Peyer's patch (tissue), 4 donors: ENCODE measurements at regions not wholly inside any gene's neighbourhood (a gene's known extent, or its start where the extent isn't known, plus 50 kb on each side); places are given as distances from the start of the nearest gene placed in this dataset.
"Not testable (repeated sequence)": the region's sequence is repeated elsewhere in the genome, so short reads cannot be mapped to it uniquely, and the experiment has no call there.

Source experiments
- DNase-seq, 3 donors: peaks; one replicate each; pipeline ENCODE4 v3.0.0-alpha.2; 2017 to 2019
- H3K27ac ChIP-seq, 4 donors: fragments of 200-600 bp; sonication (generic); one replicate each; pipeline ENCODE4 v1.5.1; 2016 to 2019
- H3K27me3 ChIP-seq, 2 donors: fragments of 200-600 bp; sonication (generic); one replicate each; pipeline ENCODE4 v1.5.1; 2019
- H3K36me3 ChIP-seq, 3 donors: fragments of 200-600 bp; sonication (generic); one replicate each; pipeline ENCODE4 v1.5.1; 2016 to 2019
- H3K4me1 ChIP-seq, 4 donors: fragments of 200-600 bp; sonication (generic); one replicate each; pipeline ENCODE4 v1.5.1; 2016 to 2019
- H3K4me3 ChIP-seq, 4 donors: fragments of 200-600 bp; sonication (generic); 1 replicate in 3 of 4; 2 replicates in 1 of 4; pipeline ENCODE4 v1.5.1; 2016 to 2019; ENCODE audit warnings: mild to moderate bottlenecking in 1 of 4
- H3K9me3 ChIP-seq, 4 donors: fragments of 200-600 bp; sonication (generic); one replicate each; pipeline ENCODE4 v1.5.1; 2016 to 2019; ENCODE audit warnings: mild to moderate bottlenecking in 1 of 4
- CTCF ChIP-seq, 6 experiments: fragments of 450-650 bp in 4 of 6; fragments of 200-600 bp in 2 of 6; sonication (generic) in 1 of 6; IDR thresholded peaks; one replicate each; pipeline ENCODE4 v1.5.1; 2017 to 2019; ENCODE audit warnings: antibody characterized with exemption in 6 of 6, mild to moderate bottlenecking in 3 of 6, moderate library complexity in 1 of 6
- POLR2A ChIP-seq, 2 donors: fragments of 450-650 bp; IDR thresholded peaks; one replicate each; pipeline ENCODE4 v1.5.1; 2017; ENCODE audit warnings: antibody characterized with exemption in 2 of 2, mild to moderate bottlenecking in 2 of 2, moderate library complexity in 2 of 2

GRCh38 chr1:121587230-121587569 lies 402.4 kb downstream of the SRGAP2C start:
- Histone ChIP-seq H3K36me3 (no peaks in the 10 kb centered on the region), H3K4me3 (no peak overlapping the region), H3K9me3 (no peaks in the 10 kb centered on the region), H3K27me3 (no peaks in the 10 kb centered on the region), H3K27ac (no peak overlapping the region), H3K4me1 (no peaks in the 10 kb centered on the region)
- no peak for TF ChIP-seq CTCF (IDR thresholded peaks at IDR 0.05)
- TF ChIP-seq POLR2A (IDR thresholded peaks at IDR 0.05): no peak
- no peak for DNase-seq

GRCh38 chr1:121587777-121588176 lies 403.0 kb downstream of the SRGAP2C start:
- Histone ChIP-seq H3K27ac (no peak overlapping the region), H3K4me1 (no peaks in the 10 kb centered on the region), H3K36me3 (no peaks in the 10 kb centered on the region), H3K9me3 (no peaks in the 10 kb centered on the region), H3K4me3 (no peak overlapping the region), H3K27me3 (no peaks in the 10 kb centered on the region)
- no peak for DNase-seq
- TF ChIP-seq CTCF (IDR thresholded peaks at IDR 0.05) (no peak), POLR2A (IDR thresholded peaks at IDR 0.05) (no peak)

GRCh38 chr1:121594096-121594495 lies 409.3 kb downstream of the SRGAP2C start:
- no peaks in the 10 kb centered on the region for H3K4me1 ChIP-seq
- no peak for DNase-seq
- no peak for TF ChIP-seq CTCF (IDR thresholded peaks at IDR 0.05)
- TF ChIP-seq POLR2A (IDR thresholded peaks at IDR 0.05): no peak
- H3K4me3 ChIP-seq: no peak overlapping the region
- H3K36me3 ChIP-seq: no peaks in the 10 kb centered on the region
- no peaks in the 10 kb centered on the region for H3K27me3 ChIP-seq
- H3K27ac ChIP-seq: no peak overlapping the region
- H3K9me3 ChIP-seq: no peaks in the 10 kb centered on the region

- DNase-seq: no peak
- H3K27ac ChIP-seq: no peak overlapping the region
Measured at GRCh38 chr1:121595089-121595488, 410.3 kb downstream of the SRGAP2C start.

GRCh38 chr1:121604843-121605444 lies 420.2 kb downstream of the SRGAP2C start:
- not testable (repeated sequence) for DNase-seq, H3K36me3 ChIP-seq, H3K9me3 ChIP-seq, H3K4me3 ChIP-seq, H3K4me1 ChIP-seq, H3K27me3 ChIP-seq, H3K27ac ChIP-seq

More at GRCh38 chr1:121595089-121595488, 410.3 kb downstream of the SRGAP2C start:
- H3K4me3 ChIP-seq: no peak overlapping the region
- H3K36me3 ChIP-seq: no peaks in the 10 kb centered on the region
- no peaks in the 10 kb centered on the region for H3K4me1 ChIP-seq
- H3K9me3 ChIP-seq: no peaks in the 10 kb centered on the region
- TF ChIP-seq POLR2A (IDR thresholded peaks at IDR 0.05) (no peak), CTCF (IDR thresholded peaks at IDR 0.05) (no peak)
- no peaks in the 10 kb centered on the region for H3K27me3 ChIP-seq

- H3K27ac ChIP-seq, H3K4me1 ChIP-seq, H3K9me3 ChIP-seq, H3K36me3 ChIP-seq, H3K4me3 ChIP-seq, DNase-seq, H3K27me3 ChIP-seq: not testable (repeated sequence)
Measured at GRCh38 chr1:121607499-121607898, 422.7 kb downstream of the SRGAP2C start.
